ENCODE measurements at regions not wholly inside any gene's neighbourhood (a gene's known extent, or its start where the extent isn't known, plus 50 kb on each side); places are given as distances from the start of the nearest gene placed in this dataset.

- DNase-seq = no peak
These were observed 246.7 kb upstream of the EPHA4 start for GRCh38 chr2:221818616-221819320.

- DNase-seq = no peak
These were observed 245.8 kb upstream of the EPHA4 start for GRCh38 chr2:221817878-221818277.

DNA sequence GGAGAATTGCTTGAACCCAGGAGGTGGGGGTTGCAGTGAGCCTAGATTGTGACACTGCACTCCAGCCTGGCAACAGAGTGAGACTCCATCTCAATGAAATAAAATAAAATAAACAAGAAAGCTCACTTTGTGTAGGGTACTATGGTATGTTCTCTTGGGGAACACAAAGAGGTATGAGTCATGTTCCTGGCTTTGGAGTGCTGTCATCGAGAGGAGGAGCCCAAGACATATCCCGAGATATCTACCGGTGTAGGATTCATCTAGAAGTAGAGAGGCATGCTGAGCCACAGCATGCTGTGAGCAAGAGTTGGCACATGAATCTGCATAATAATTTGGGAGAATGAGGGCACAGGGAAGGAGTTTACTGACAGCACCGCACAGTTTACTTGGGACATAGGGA, 244.9 kb upstream of the EPHA4 start:
- no peak for DNase-seq

- no peak for DNase-seq
These were observed 244.5 kb upstream of the EPHA4 start for GRCh38 chr2:221816566-221816965.

DNA sequence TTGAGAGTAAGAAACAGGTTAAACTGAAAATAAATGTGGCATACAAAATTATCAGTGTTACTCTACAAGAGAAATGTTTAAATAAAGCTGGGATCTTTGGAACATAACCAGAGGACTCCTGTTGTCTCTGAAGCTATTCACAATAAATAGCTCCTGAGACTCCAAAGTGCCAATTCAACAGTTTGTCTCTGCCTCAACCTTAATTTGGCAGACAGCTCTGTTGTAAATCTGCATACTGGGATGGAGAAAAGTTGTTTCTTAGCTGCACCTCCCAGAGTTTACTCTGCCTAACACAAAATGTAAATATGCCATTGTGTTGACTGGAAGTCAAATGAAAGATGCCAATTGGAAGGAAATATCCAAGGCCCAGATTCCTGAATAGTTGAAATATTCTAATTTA, 238.5 kb upstream of the EPHA4 start:
- DNase-seq = no peak

DNA sequence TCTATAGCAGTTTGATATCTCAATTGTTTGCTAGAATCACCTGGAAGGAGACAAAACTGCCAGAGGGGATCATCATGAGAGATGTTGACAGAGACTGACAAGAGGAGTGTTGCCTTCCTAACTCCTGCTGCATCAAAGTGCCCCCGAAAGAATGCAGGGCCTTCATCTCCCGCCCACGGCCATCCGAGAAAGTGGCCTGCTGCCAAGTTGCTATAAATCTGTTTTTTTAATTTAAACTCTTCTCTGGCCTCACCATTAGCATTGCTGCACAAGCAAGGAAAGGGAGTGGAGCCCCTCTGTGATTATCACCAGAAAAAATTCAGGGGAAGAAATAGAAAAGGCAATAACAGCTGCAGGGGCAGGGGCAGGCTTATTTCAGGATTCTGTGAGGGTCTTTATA, 238.1 kb upstream of the EPHA4 start:
- peak; percentile 45 for DNase-seq

DNA sequence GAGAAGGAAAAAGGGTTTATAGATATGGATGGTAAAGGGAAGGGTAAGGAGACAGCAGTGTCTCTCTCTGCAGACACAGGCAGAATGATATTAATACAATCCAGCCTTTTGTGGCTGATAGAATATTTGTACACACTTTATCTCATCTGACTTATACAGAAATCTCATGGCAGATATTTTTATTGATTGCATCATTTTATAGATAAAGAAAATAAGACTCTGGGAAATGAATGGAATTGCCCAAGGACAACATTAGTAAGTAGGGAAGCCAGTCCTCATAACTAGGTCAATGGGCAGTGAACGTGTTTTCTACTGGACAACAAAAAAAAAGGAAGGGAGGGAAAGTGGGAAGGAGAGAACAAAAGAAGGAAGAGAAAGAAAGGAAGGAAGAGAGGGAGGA, 236.4 kb upstream of the EPHA4 start:
- DNase-seq = no peak

DNA sequence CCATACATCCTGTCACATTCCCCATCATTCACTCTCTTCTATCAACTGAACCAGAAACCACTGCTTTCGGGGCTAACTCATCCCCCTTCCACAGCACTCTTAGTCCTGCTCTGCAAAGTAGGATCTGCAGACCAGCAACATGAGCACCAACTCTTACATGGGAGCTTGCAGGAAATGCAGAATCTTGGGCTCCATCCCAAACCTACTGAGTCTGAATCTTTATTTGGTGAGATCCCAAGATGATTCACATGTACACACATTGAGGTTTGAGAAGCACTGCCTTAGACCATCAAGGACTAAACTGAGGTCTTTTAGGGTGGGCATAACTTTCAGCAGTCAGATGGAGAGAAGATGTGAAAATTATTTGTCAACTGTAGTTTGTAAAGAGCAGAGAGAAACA, 235.6 kb upstream of the EPHA4 start:
- DNase-seq = no peak

DNA sequence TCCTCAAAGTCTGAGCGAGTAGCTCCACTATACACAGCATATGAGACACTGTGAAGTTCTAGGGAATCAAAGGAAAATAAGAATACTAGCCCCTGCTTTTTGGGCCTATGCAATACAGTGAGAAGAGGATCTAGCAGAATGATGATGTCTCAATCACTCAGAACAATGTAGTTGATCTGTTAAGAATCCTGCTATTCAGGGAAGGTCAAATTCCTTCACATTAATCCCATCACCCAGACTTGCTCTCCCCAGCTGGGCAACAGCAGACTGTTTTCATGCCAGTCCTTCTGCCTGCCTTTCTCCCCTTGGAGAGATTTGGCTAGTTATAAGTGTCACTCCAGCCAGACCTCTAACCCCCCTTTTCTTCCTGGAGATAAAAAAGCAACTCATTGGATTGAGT, 230.0 kb upstream of the EPHA4 start:
- no peak for DNase-seq

GRCh38 chr2:221792971-221793521, 220.9 kb upstream of the EPHA4 start:
- peak; percentile 18 for DNase-seq

DNA sequence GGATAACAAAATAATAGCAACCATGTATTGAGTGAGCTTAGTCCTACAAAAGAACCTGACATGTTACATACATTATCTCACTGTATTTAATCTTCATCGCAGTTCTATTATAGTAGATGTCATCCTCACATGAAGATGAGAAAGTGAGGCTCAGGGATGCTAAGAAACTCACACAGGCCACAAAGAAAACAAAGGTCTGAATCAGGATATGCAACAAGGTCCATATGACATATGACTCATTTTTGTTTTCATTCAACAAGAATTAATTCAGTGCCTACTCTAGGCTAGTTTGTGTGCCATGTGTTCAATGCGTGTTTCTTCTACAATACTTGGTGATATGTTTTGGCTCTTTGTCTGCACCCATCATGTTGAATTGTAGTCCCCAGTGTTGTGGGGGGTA, 219.7 kb upstream of the EPHA4 start:
- DNase-seq = no peak

DNA sequence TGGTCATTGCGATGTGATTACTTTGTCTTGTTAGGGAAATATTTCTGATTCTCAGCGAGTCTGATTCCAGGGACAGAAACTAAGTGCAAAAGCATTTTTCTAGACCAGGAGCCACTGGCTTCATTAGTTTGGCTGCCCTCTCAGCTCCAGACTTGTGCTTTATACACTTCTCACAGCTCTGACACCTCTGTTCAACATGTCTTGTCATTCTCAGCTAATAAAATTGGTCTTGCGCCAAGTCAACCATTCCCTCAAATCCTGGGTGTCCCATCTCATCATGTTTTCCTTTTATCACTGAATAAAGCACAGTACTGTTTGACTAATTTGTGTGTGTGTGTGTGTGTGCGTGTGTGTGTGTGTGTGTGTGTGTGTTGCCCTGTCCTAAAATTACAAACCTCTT, 215.5 kb upstream of the EPHA4 start:
- DNase-seq = peak; percentile 55

DNA sequence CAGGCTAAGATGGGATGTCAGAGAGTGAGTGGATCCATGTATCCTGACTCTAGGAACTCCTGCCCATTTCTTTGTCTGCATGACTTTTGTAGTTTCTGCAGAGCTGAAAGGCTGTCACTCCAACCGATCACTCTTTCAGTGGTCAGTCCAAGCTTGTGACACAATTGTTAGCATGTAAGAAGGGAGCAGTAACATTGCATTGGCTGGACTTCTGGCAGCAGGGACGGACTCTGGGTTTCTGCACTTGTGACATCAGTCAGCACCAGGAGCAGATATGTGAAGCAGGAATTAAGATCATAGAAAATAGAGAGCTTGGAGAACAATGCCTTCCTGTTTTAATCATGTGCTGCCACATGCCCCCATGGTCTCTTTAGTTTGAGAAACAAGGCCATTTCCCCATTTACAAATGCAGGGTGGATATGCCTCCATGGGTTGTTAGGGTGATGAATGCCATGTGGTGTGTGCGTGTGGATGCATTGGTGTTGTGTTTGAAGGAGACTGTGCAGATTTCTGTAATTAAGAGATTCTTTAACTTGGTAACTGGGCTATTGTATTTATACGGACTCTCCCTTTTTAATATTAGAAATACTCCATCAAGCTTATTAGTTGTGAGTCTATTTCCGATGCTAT, 214.3 kb upstream of the EPHA4 start:
- DNase-seq = no peak

DNA sequence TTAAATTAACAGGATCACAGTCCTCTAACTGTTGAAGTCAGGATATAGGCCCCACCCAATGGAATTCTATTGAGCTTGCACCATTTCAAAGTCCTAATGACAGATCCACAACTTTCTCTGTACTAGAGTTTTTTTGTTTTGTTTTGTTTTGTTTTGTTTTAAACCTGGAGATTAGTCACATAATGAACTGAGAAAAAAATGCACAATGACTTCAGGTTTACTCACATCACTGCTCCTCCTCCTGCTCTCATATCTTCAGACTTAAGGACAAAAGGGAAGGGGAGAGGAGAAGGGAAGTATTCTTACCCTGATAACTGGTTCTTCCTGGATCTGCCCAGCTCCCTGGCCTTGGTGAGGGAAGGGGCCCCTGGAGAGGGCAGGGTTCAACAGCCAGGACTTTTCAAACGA, 208.2 kb upstream of the EPHA4 start:
- no peak for DNase-seq

DNA sequence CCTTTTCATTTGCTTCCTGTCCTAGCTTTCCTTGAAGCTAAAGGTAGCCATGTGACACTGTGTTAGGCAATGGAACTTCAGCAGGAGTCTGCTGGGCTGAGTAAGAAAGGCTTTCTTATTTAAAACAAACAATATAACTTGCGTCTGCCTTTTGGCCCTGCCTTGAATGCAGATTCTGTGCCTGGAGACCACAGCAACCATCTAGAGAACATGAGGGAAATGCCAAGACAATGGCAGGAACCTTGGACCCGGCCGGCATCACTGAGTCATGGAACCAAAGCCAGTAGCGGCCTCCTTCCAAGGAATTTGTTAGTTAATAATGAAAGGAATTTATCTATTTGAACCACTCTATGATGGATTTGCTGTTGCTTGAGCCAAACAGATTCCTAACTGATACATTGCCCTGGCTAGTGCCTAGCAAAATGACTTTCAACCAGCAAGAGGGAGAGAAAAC, 207.5 kb upstream of the EPHA4 start:
- no peak for DNase-seq

DNA sequence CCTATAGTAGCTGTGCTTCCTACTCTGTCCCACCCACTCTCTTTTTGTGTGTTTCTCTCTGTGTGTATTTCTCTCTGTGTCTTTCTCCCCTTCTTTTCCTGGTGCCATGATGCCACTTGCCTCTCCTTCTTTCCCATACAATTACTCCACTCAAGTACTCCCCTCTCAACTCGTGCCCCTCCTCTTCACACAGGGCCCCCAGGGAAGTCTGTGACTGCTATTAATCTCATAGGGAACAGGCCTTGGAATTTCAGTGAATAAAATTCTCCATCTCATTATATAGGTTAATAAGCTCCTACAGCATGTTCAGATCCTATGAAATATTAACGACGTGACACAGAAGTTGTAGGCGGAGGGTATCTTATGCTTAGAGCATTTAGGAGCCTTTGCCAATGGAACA, 205.9 kb upstream of the EPHA4 start:
- no peak for DNase-seq

GRCh38 chr2:221777119-221777518, 205.0 kb upstream of the EPHA4 start:
- no peak for DNase-seq

- DNase-seq = peak; percentile 23
These were observed 203.0 kb upstream of the EPHA4 start for GRCh38 chr2:221775096-221775495.

DNA sequence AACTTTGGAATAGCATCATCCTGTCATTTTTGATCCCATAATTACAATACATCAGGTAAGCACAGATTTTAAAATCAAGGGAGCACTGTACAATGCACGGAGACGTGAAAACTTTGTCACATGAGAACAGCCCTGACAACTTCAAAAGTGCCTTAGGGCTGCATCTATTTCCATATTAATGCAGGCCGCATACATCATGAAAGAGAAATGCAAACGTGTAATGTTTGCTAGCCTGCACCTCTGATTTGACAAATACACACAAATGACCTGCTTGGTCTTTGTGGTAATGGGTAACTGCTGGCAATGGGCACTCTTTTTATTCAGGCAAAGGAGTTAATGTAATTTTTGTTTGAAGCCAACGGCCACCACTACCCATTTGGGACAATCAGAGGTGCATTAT, 202.0 kb upstream of the EPHA4 start:
- no peak for DNase-seq

- no peak for DNase-seq
These were observed 199.2 kb upstream of the EPHA4 start for GRCh38 chr2:221771297-221771696.

- DNase-seq = peak; percentile 10
These were observed 195.3 kb upstream of the EPHA4 start for GRCh38 chr2:221767106-221768012.

GRCh38 chr2:221762496-221762895, 190.4 kb upstream of the EPHA4 start:
- no peak for DNase-seq

GRCh38 chr2:221761260-221761659, 189.2 kb upstream of the EPHA4 start:
- DNase-seq = no peak
